Lower leg skin (tissue), 3 donors: ENCODE measurements at regions not wholly inside any gene's neighbourhood (a gene's known extent, or its start where the extent isn't known, plus 50 kb on each side); places are given as distances from the start of the nearest gene placed in this dataset.

Source experiments
- POLR2A ChIP-seq, 2 donors: fragments of 450-650 bp; IDR thresholded peaks; one replicate each; pipeline ENCODE4 v1.6.1; 2016 to 2017; ENCODE audit warnings: antibody characterized with exemption in 2 of 2, mild to moderate bottlenecking in 1 of 2, moderate library complexity in 1 of 2
- TF ChIP-seq, protein P1 (sequence below), 3 donors: fragments of 450-650 bp; IDR thresholded peaks; one replicate each; pipeline ENCODE4 v1.5.1; 2016; ENCODE audit warnings: antibody characterized with exemption in 3 of 3, mild to moderate bottlenecking in 3 of 3, moderate library complexity in 2 of 3

DNA sequence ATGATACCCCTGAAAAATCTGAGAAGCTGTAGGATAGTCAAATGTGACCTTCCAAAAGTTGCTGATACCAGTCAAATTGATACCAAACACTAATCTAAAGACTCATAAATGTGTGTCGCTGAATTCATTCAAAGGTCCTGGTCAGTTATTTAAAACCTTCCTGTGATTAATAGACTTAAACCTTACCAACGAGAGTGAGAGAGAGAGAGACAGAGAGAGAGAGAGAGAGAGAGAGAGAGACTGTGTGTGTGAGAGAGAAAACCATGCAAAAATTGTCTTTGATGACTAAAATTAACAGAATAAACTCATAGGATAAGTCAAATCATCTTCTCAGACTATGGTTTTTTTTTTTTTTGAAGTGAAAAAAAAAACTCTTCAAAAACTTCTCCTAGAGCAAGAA lies 370.9 kb upstream of the HS3ST5 start:
- TF ChIP-seq, protein P1, sequence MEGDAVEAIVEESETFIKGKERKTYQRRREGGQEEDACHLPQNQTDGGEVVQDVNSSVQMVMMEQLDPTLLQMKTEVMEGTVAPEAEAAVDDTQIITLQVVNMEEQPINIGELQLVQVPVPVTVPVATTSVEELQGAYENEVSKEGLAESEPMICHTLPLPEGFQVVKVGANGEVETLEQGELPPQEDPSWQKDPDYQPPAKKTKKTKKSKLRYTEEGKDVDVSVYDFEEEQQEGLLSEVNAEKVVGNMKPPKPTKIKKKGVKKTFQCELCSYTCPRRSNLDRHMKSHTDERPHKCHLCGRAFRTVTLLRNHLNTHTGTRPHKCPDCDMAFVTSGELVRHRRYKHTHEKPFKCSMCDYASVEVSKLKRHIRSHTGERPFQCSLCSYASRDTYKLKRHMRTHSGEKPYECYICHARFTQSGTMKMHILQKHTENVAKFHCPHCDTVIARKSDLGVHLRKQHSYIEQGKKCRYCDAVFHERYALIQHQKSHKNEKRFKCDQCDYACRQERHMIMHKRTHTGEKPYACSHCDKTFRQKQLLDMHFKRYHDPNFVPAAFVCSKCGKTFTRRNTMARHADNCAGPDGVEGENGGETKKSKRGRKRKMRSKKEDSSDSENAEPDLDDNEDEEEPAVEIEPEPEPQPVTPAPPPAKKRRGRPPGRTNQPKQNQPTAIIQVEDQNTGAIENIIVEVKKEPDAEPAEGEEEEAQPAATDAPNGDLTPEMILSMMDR (IDR thresholded peaks at IDR 0.05), result no peak
- TF ChIP-seq POLR2A (IDR thresholded peaks at IDR 0.05), result no peak
